ENCODE measurements at regions not wholly inside any gene's neighbourhood (a gene's known extent, or its start where the extent isn't known, plus 50 kb on each side); places are given as distances from the start of the nearest gene placed in this dataset.

- 89 to 93% methylated on average over 2 of the region's 2 CpGs for WGBS, 2 donors
- Histone ChIP-seq H3K4me3 (replicated peaks in 1 of 3) (no peak overlapping the region), H3K27ac (no peak overlapping the region), H3K9me3 (no peaks in the 10 kb centered on the region), H3K4me1 (no peaks in the 10 kb centered on the region), H3K27me3 (no peaks in the 10 kb centered on the region), H3K36me3 (no peaks in the 10 kb centered on the region)
- intact Hi-C loops (cut with DNase I): no loop called here
- DNase-seq: no peak
- no peak for TF ChIP-seq CTCF (IDR thresholded peaks at IDR 0.05)
- no peak for TF ChIP-seq POLR2A (IDR thresholded peaks at IDR 0.05)
Observed at GRCh38 chr3:90039994-90040393, 932.6 kb downstream of the EPHA3 start.

- TF ChIP-seq CTCF (IDR thresholded peaks at IDR 0.05): no peak
- no peak for TF ChIP-seq POLR2A (IDR thresholded peaks at IDR 0.05)
- H3K27me3 ChIP-seq: no peaks in the 10 kb centered on the region
- intact Hi-C loops (cut with DNase I): no loop called here
- no peaks in the 10 kb centered on the region for H3K9me3 ChIP-seq
- no peaks in the 10 kb centered on the region for H3K36me3 ChIP-seq
- 72 to 82% methylated on average over 3 of the region's 3 CpGs for WGBS, 2 donors
- H3K4me1 ChIP-seq: no peaks in the 10 kb centered on the region
- no peak overlapping the region for H3K4me3 ChIP-seq (replicated peaks in 1 of 3)
- no peak for DNase-seq
- no peak overlapping the region for H3K27ac ChIP-seq
Observed at GRCh38 chr3:90040554-90040953, 933.1 kb downstream of the EPHA3 start.

- Histone ChIP-seq H3K9me3 (no peaks in the 10 kb centered on the region), H3K4me1 (no peaks in the 10 kb centered on the region), H3K27ac (no peak overlapping the region), H3K27me3 (no peaks in the 10 kb centered on the region), H3K36me3 (no peaks in the 10 kb centered on the region), H3K4me3 (replicated peaks in 1 of 3) (no peak overlapping the region)
- no peak for DNase-seq
- no peak for TF ChIP-seq CTCF (IDR thresholded peaks at IDR 0.05)
- TF ChIP-seq POLR2A (IDR thresholded peaks at IDR 0.05): no peak
- intact Hi-C loops (cut with DNase I): no loop called here
- WGBS, 2 donors: 51 to 53% methylated on average over 2 of the region's 2 CpGs
Observed at GRCh38 chr3:90041995-90042394, 934.6 kb downstream of the EPHA3 start.

- 88 to 89% methylated on average over 5 of the region's 5 CpGs for WGBS, 2 donors
- no peak for TF ChIP-seq CTCF (IDR thresholded peaks at IDR 0.05)
- no peak for TF ChIP-seq POLR2A (IDR thresholded peaks at IDR 0.05)
- Histone ChIP-seq H3K36me3 (no peaks in the 10 kb centered on the region), H3K4me3 (replicated peaks in 1 of 3) (no peak overlapping the region), H3K4me1 (no peaks in the 10 kb centered on the region), H3K27ac (no peak overlapping the region), H3K9me3 (no peaks in the 10 kb centered on the region), H3K27me3 (no peaks in the 10 kb centered on the region)
- intact Hi-C loops (cut with DNase I): no loop called here
- no peak for DNase-seq
Observed at GRCh38 chr3:90043287-90043686, 935.9 kb downstream of the EPHA3 start.

- Histone ChIP-seq H3K27me3 (no peaks in the 10 kb centered on the region), H3K4me1 (no peaks in the 10 kb centered on the region), H3K36me3 (no peaks in the 10 kb centered on the region), H3K9me3 (no peaks in the 10 kb centered on the region), H3K27ac (no peak overlapping the region), H3K4me3 (replicated peaks in 1 of 3) (no peak overlapping the region)
- TF ChIP-seq CTCF (IDR thresholded peaks at IDR 0.05) (no peak), POLR2A (IDR thresholded peaks at IDR 0.05) (no peak)
- DNase-seq: no peak
- intact Hi-C loops (cut with DNase I): no loop called here
- WGBS, 2 donors: 90 to 93% methylated on average over 1 of the region's 1 CpG
Observed at GRCh38 chr3:90044084-90044816, 936.8 kb downstream of the EPHA3 start.
